GM19438 (cell line): ENCODE measurements at regions not wholly inside any gene's neighbourhood (a gene's known extent, or its start where the extent isn't known, plus 50 kb on each side); places are given as distances from the start of the nearest gene placed in this dataset.

Experiments used
- ATAC-seq: cut with Tn5 transposase; IDR thresholded peaks from one replicate; pipeline ENCODE4 v1.9.1; 2021; ENCODE audit warnings: low read depth; ENCODE audit not compliant: unreplicated experiment

GRCh38 chr4:53921856-53922255 is 142.5 kb downstream of the CHIC2 start:
- no peak for ATAC-seq

- ATAC-seq: no peak
Observed at GRCh38 chr4:53920883-53921282, 143.5 kb downstream of the CHIC2 start.

- no peak for ATAC-seq
Observed at GRCh38 chr4:53920116-53920515, 144.3 kb downstream of the CHIC2 start.

GRCh38 chr4:53919535-53919934 is 144.9 kb downstream of the CHIC2 start:
- no peak for ATAC-seq

GRCh38 chr4:53917729-53918128 is 146.7 kb downstream of the CHIC2 start:
- ATAC-seq: no peak

DNA sequence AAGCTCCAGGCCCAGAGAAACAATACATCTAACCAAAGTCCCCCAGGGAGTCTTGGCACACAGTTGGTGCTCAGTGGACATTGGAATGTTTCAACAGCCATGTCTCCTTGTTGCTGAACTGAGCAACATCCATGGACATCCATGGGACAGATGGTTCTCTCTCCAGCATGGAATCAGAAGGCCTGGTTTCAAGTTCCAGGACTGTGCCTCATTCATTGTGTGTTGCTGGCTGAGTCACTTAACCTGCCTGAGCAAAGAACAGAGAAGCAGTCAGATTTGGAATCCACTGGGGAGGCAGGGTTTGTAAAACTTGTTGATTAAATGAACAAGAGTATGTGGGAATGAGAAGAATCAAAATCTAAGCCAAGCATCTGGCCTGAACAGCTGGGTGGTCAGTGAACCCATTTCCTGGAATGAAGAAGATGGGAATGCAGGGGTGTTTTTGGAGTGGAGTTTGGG is 147.9 kb downstream of the CHIC2 start:
- ATAC-seq: no peak

GRCh38 chr4:53914313-53915016 is 149.9 kb downstream of the CHIC2 start:
- ATAC-seq: no peak

DNA sequence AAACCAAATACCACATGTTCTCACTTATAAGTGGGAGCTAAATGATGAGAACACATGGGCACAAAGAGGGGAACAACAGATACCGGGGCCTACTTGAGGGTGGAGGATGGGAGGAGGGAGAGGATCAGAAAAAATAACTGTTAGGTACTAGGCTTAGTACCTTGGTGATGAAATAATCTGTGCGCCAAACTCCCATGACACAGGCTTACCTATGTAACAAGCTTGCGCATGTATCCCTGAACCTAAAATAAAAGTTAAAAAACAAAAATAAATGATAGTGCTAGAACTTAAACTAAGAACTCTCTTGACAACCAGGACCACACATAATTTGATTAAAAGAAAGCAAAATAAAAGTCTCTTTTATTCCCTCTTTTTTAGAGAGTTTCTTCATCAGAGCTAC is 150.6 kb downstream of the CHIC2 start:
- no peak for ATAC-seq

GRCh38 chr4:53912766-53913497 is 151.5 kb downstream of the CHIC2 start:
- ATAC-seq: no peak

- ATAC-seq: no peak
Observed at GRCh38 chr4:53908661-53909078, 155.7 kb downstream of the CHIC2 start.

DNA sequence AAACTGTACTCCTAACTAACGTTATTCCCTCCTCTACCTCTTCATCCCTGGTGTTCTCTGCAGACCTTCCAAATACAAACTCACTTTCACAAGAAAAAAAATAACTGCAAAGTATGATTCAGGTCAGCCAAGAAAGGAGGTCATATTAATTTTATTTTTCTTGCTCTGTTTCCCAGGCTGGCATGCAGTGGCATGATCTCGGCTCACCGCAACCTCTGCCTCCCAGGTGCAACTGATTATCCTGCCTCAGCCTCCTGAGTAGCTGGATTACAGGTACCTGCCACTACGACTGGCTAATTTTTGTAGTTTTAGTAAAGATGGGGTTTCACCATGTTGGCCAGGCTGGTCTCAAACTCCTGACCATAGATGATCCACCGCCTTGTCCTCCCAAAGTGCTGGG is 156.6 kb downstream of the CHIC2 start:
- no peak for ATAC-seq

DNA sequence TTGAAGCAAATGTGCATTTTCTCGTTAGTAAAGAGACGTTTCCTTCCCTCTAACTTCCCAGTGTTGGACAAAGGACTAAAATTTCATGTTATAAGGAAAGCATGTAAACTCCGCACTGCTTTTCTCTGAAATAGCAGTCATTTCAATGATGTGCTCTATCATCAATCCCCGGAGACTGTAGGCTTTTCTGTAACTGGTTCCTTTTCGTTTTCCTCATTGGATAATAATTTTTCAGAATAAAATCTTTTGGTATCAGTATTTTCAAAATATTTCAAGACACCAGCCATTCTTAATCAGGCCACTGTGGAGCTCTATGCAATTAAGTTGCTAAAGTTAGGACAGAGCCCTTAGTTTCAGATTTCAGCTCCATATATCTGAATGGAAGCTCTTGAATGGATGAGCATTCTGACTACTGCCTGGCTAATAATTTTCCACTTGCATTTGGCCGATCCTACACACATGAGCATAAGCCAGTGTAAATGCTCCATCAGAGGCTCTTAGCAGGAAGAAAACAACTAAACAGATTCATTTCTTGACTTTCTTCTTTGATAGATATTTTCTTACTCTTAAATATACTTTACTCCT is 157.7 kb downstream of the CHIC2 start:
- ATAC-seq: no peak

DNA sequence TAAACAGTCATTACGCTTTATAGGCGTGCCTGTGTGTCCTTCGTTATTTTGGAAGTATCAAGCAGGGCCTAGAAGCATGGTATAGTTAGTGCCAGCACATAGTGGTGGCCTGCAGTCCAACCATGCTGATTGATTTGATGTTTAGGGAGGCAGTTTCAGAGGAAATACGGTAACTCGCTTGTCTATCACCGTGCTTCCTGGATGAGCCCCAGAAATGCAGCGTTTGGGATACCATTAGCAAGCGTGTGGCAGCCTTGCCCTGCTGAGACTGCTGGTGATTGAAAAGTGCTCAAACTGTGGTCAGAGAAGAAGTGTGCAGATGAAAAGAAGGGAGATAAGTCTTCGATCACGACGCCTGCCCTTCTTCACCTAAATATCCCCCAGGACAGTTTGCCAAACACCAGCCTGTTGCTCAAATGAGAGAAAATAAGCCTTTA is 158.4 kb downstream of the CHIC2 start:
- no peak for ATAC-seq

DNA sequence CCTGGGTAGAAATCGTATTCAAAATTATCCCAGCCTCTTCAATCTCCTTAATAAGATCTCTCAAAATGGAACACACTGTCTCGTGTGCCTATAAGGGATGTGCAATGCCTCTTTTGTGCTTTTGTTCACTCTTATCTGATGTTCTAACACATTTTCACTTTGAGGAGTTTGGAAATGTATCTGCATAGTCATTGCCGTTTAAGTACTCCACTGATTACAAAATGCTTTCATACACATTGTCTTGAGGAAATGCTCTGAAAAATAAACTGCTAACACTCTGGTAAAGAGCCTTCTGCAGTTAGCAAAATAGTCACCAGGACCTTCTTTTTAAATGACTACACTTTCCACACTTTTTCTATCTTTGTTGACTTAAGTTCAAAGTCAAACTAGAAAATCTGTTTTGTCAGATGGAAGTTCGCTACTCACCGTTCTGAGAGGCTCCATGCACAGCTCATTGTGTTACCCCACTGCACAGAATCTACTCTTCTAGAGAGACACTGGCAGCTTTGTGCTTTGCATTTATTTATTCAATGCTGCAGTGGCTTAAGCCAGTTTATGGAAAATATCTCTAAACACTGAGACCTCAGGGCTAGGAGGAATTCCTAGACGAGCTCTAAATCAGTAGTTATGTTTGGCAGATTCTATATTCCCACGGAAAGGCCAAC is 159.0 kb downstream of the CHIC2 start:
- no peak for ATAC-seq

GRCh38 chr4:53902786-53903185 is 161.6 kb downstream of the CHIC2 start:
- ATAC-seq: no peak

DNA sequence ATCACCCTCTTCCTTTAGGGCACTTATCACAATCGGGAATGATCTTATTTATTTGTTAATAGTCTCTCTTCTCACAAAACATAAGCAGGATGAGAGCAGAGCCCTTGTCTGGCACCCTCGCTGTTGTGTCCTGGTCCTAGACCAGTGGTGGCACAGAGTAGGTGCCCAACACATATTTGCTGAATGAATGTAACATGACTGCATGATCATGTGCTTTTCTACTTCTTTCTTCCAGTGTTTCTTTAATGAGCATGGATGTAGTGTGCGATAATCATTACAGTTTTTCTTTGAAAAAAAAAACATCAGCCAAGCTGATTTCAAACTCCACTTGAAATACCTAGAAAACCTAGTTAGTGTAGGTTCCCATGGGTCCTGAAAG is 164.1 kb downstream of the CHIC2 start:
- no peak for ATAC-seq

DNA sequence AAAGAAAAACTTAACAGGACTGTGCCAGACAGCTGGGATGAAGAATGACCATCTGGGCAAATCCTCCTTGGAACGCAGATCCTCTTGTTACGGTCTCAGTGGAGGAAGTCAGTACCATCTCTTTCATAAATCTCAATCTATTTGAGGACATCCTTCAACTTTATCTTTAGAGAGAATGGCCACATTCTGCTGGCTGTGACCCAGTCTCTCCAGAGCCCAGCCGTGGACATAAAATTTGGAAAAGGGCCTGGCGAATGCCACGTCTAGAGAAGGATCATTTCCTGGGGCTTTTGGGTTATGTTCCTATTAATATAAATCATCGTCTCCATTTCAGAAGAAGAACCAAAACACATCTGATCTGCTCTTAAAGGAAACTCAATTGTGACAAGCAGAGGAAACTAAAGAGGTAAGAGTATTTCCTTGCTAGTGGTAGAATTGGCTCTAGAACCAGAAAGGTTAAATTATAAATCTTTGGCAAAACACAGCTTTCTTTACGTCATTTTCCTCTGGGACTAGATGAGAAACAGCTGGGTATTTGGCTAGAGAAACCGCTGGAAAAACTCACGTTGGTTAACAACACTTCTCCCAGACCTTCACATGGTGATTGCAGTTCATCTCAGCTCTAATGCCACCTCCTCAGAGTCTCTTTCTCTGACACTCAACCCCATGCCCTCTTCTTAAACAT is 164.7 kb downstream of the CHIC2 start:
- no peak for ATAC-seq

DNA sequence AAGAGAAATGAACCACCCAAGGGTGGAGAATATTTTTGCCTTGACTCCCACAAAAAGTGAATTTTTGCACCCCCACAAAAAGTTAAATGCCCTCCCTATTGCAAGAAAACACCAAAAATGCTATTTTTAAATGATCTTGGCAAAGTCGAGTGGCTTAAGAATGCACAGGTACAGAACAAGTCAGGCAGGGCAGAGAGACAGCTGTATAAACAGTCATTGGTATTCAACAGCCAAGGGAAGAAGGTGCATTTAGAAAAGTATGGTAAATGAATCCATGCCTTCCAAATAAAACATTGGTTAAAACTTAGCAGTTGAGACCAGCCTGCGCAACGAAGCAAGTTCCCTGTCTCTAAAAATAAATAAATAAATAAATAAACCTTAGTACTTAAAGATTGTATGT is 169.3 kb downstream of the CHIC2 start:
- ATAC-seq: no peak

DNA sequence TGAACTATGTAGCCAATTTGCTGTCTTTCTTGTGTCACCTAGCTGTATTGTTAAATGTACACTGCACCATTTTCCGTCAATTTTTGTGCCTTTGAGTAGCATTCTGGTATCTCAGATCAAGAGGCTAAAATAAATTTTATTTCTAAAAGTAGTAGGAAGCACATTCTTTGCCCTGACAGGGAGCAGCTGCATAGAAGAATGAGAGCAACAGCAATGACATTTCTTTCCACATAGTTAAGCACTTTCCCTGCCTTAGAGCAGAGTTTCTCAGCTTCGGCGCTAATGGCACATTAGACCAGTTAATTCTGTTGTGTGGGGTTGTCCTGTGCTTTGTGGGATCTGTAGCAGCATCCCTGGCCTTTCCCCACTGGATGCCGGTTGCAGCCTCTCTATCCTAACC is 173.9 kb downstream of the CHIC2 start:
- no peak for ATAC-seq

- ATAC-seq: no peak
Observed at GRCh38 chr4:53889326-53890055, 174.9 kb downstream of the CHIC2 start.
